Astrocyte of the cerebellum (primary cell): ENCODE measurements at regions not wholly inside any gene's neighbourhood (a gene's known extent, or its start where the extent isn't known, plus 50 kb on each side); places are given as distances from the start of the nearest gene placed in this dataset.

ENCODE experiments used
- DNase-seq: peaks from one replicate; pipeline ENCODE4 v3.0.0-alpha.2; 2011; ENCODE audit warnings: low read depth
- H3K4me3 ChIP-seq: 2 replicates; pipeline ENCODE4 v1.5.1; 2011; ENCODE audit warnings: mild to moderate bottlenecking, low read depth, low read length, moderate library complexity
- CTCF ChIP-seq: IDR thresholded peaks from 2 replicates; pipeline ENCODE4 v1.5.1; 2012; ENCODE audit warnings: low read length, low read depth, moderate library complexity, mild to moderate bottlenecking; ENCODE audit errors: missing control alignments
- in situ Hi-C: cut with HindIII; loops from 2 replicates; pipeline ENCODE4 v1.10.0; 2017; ENCODE audit warnings: low sequenced_read_pairs

- H3K4me3 ChIP-seq = no peak overlapping the region
- TF ChIP-seq CTCF = no peak
- no peak for DNase-seq
- in situ Hi-C loops = no loop called here
Observed at GRCh38 chr18:1968801-1969498, 602.4 kb downstream of the METTL4 start.

- DNase-seq = no peak
- H3K4me3 ChIP-seq = no peak overlapping the region
- in situ Hi-C loops = no loop called here
- no peak for TF ChIP-seq CTCF
Observed at GRCh38 chr18:1976484-1976883, 594.8 kb downstream of the METTL4 start.

GRCh38 chr18:1982056-1982455 is 589.2 kb downstream of the METTL4 start:
- no peak for DNase-seq
- H3K4me3 ChIP-seq = no peak overlapping the region
- no peak for TF ChIP-seq CTCF
- in situ Hi-C loops = no loop called here

- no peak for TF ChIP-seq CTCF
- no peak for DNase-seq
- no peak overlapping the region for H3K4me3 ChIP-seq
- in situ Hi-C loops = no loop called here
Observed at GRCh38 chr18:1983746-1984515, 587.4 kb downstream of the METTL4 start.

- no peak for TF ChIP-seq CTCF
- in situ Hi-C loops = no loop called here
- no peak overlapping the region for H3K4me3 ChIP-seq
- no peak for DNase-seq
Observed at GRCh38 chr18:1993866-1994265, 577.4 kb downstream of the METTL4 start.

GRCh38 chr18:1994471-1994870 is 576.8 kb downstream of the METTL4 start:
- H3K4me3 ChIP-seq = no peak overlapping the region
- in situ Hi-C loops = no loop called here
- no peak for DNase-seq
- no peak for TF ChIP-seq CTCF
